ENCODE measurements at regions not wholly inside any gene's neighbourhood (a gene's known extent, or its start where the extent isn't known, plus 50 kb on each side); places are given as distances from the start of the nearest gene placed in this dataset.
"Not testable (repeated sequence)": the region's sequence is repeated elsewhere in the genome, so short reads cannot be mapped to it uniquely, and the experiment has no call there.

GRCh38 chr4:25981749-25982148 is 67.7 kb downstream of the SMIM20 start:
- FAIRE-seq (no peak), DNase-seq (ENCODE audit: insufficient read length, low spot score) (no peak)

- FAIRE-seq = no peak
- DNase-seq (ENCODE audit: insufficient read length, low spot score) = no peak
Measured at GRCh38 chr4:25982962-25983361, 68.9 kb downstream of the SMIM20 start.

- FAIRE-seq (no peak), DNase-seq (ENCODE audit: insufficient read length, low spot score) (no peak)
Measured at GRCh38 chr4:25984266-25984665, 70.2 kb downstream of the SMIM20 start.

GRCh38 chr4:25984796-25985195 is 70.8 kb downstream of the SMIM20 start:
- DNase-seq (ENCODE audit: insufficient read length, low spot score) (no peak), FAIRE-seq (no peak)

- no peak for DNase-seq (ENCODE audit: insufficient read length, low spot score)
- no peak for FAIRE-seq
Measured at GRCh38 chr4:25986807-25987206, 72.8 kb downstream of the SMIM20 start.

- DNase-seq (ENCODE audit: insufficient read length, low spot score) (no peak), FAIRE-seq (no peak)
Measured at GRCh38 chr4:25991340-25991739, 77.3 kb downstream of the SMIM20 start.

GRCh38 chr4:25993395-25994185 is 79.6 kb downstream of the SMIM20 start:
- FAIRE-seq (peak; percentile 65), DNase-seq (ENCODE audit: insufficient read length, low spot score) (no peak)

- DNase-seq (ENCODE audit: insufficient read length, low spot score); FAIRE-seq: not testable (repeated sequence)
Measured at GRCh38 chr4:25994577-25994976, 80.6 kb downstream of the SMIM20 start.

GRCh38 chr4:26000274-26000950 is 86.4 kb downstream of the SMIM20 start:
- no peak for DNase-seq (ENCODE audit: insufficient read length, low spot score)
- no peak for FAIRE-seq

- FAIRE-seq (no peak), DNase-seq (ENCODE audit: insufficient read length, low spot score) (no peak)
Measured at GRCh38 chr4:26001413-26001812, 87.4 kb downstream of the SMIM20 start.

- DNase-seq (ENCODE audit: insufficient read length, low spot score) (no peak), FAIRE-seq (no peak)
Measured at GRCh38 chr4:26001816-26002215, 87.8 kb downstream of the SMIM20 start.

GRCh38 chr4:26003056-26003455 is 89.0 kb downstream of the SMIM20 start:
- FAIRE-seq (no peak), DNase-seq (ENCODE audit: insufficient read length, low spot score) (no peak)

- DNase-seq (ENCODE audit: insufficient read length, low spot score) (no peak), FAIRE-seq (no peak)
Measured at GRCh38 chr4:26004290-26004689, 90.3 kb downstream of the SMIM20 start.

GRCh38 chr4:26005764-26006163 is 91.7 kb downstream of the SMIM20 start:
- FAIRE-seq (no peak), DNase-seq (ENCODE audit: insufficient read length, low spot score) (no peak)

- DNase-seq (ENCODE audit: insufficient read length, low spot score) = no peak
- no peak for FAIRE-seq
Measured at GRCh38 chr4:26008737-26009136, 94.7 kb downstream of the SMIM20 start.

- DNase-seq (ENCODE audit: insufficient read length, low spot score) (no peak), FAIRE-seq (no peak)
Measured at GRCh38 chr4:26009502-26009901, 95.5 kb downstream of the SMIM20 start.

GRCh38 chr4:26010304-26010703 is 96.3 kb downstream of the SMIM20 start:
- DNase-seq (ENCODE audit: insufficient read length, low spot score) = no peak
- FAIRE-seq = no peak

- DNase-seq (ENCODE audit: insufficient read length, low spot score) (no peak), FAIRE-seq (no peak)
Measured at GRCh38 chr4:26013629-26014028, 99.6 kb downstream of the SMIM20 start.

GRCh38 chr4:26015133-26015651 is 101.2 kb downstream of the SMIM20 start:
- FAIRE-seq = peak; percentile 80
- peak; percentile 44 for DNase-seq (ENCODE audit: insufficient read length, low spot score)

GRCh38 chr4:26015906-26016305 is 101.9 kb downstream of the SMIM20 start:
- DNase-seq (ENCODE audit: insufficient read length, low spot score) (no peak), FAIRE-seq (no peak)

GRCh38 chr4:26017531-26017930 is 103.5 kb downstream of the SMIM20 start:
- DNase-seq (ENCODE audit: insufficient read length, low spot score) (no peak), FAIRE-seq (no peak)
